ENCODE measurements at regions not wholly inside any gene's neighbourhood (a gene's known extent, or its start where the extent isn't known, plus 50 kb on each side); places are given as distances from the start of the nearest gene placed in this dataset.
"Not testable (repeated sequence)": the region's sequence is repeated elsewhere in the genome, so short reads cannot be mapped to it uniquely, and the experiment has no call there.

- H3K36me3 ChIP-seq = no peaks in the 10 kb centered on the region
- no peak overlapping the region for H3K27ac ChIP-seq
- peaks cover 0 to 3% (median 0%) of the 10 kb centered on the region in 3 donors for H3K4me1 ChIP-seq
- ATAC-seq = no peak
- H3K9me3 ChIP-seq = no peaks in the 10 kb centered on the region
- H3K27me3 ChIP-seq = no peaks in the 10 kb centered on the region
- WGBS, 2 donors (ENCODE audit: low coverage in 1 of 2) = 82 to 86% methylated on average over 4 to 11 of the region's 13 CpGs
- TF ChIP-seq POLR2A (IDR thresholded peaks at IDR 0.05) (no peak), POLR2AphosphoS5 (IDR thresholded peaks at IDR 0.05) (no peak), CTCF (IDR thresholded peaks at IDR 0.05) (no peak), EP300 (IDR thresholded peaks at IDR 0.05) (no peak)
- H3K4me3 ChIP-seq = no peak overlapping the region
Observed at GRCh38 chr15:24269923-24270322, 405.7 kb upstream of the NPAP1 start.

- H3K27ac ChIP-seq, ATAC-seq, H3K36me3 ChIP-seq, H3K9me3 ChIP-seq, H3K4me1 ChIP-seq, H3K4me3 ChIP-seq, H3K27me3 ChIP-seq: not testable (repeated sequence)
- WGBS, 2 donors (ENCODE audit: low coverage in 1 of 2) = 61% methylated on average over 2 of the region's 5 CpGs; no CpG with 5 or more reads in 1 of the 2 donors
Observed at GRCh38 chr15:24271496-24272244, 403.9 kb upstream of the NPAP1 start.

- no peaks in the 10 kb centered on the region for H3K4me1 ChIP-seq
- H3K27me3 ChIP-seq = no peaks in the 10 kb centered on the region
- H3K4me3 ChIP-seq = no peak overlapping the region
- TF ChIP-seq POLR2AphosphoS5 (IDR thresholded peaks at IDR 0.05) (no peak), POLR2A (IDR thresholded peaks at IDR 0.05) (no peak), CTCF (IDR thresholded peaks at IDR 0.05) (no peak), EP300 (IDR thresholded peaks at IDR 0.05) (no peak)
- ATAC-seq = no peak
- no peaks in the 10 kb centered on the region for H3K9me3 ChIP-seq
- H3K36me3 ChIP-seq = no peaks in the 10 kb centered on the region
- WGBS, 2 donors (ENCODE audit: low coverage in 1 of 2) = 42 to 45% methylated on average over 2 of the region's 2 CpGs
- no peak overlapping the region for H3K27ac ChIP-seq
Observed at GRCh38 chr15:24292837-24293236, 382.7 kb upstream of the NPAP1 start.

GRCh38 chr15:24300804-24301368 is 374.7 kb upstream of the NPAP1 start:
- not testable (repeated sequence) for H3K9me3 ChIP-seq, H3K4me1 ChIP-seq, H3K36me3 ChIP-seq, ATAC-seq, H3K27ac ChIP-seq, H3K4me3 ChIP-seq, H3K27me3 ChIP-seq
- 29 to 53% methylated on average over 3 to 8 of the region's 8 CpGs for WGBS, 2 donors (ENCODE audit: low coverage in 1 of 2)

GRCh38 chr15:24301999-24302398 is 373.6 kb upstream of the NPAP1 start:
- not testable (repeated sequence) for H3K27ac ChIP-seq, H3K27me3 ChIP-seq, ATAC-seq, H3K9me3 ChIP-seq, H3K4me1 ChIP-seq, H3K4me3 ChIP-seq, H3K36me3 ChIP-seq
- 75 to 79% methylated on average over 1 of the region's 1 CpG for WGBS, 2 donors (ENCODE audit: low coverage in 1 of 2)

- 47 to 51% methylated on average over 2 of the region's 2 CpGs for WGBS, 2 donors (ENCODE audit: low coverage in 1 of 2)
- not testable (repeated sequence) for H3K36me3 ChIP-seq, ATAC-seq, H3K4me1 ChIP-seq, H3K9me3 ChIP-seq, H3K27ac ChIP-seq, H3K4me3 ChIP-seq, H3K27me3 ChIP-seq
Observed at GRCh38 chr15:24304747-24305146, 370.8 kb upstream of the NPAP1 start.

- H3K4me3 ChIP-seq, H3K36me3 ChIP-seq, ATAC-seq, H3K9me3 ChIP-seq, H3K27ac ChIP-seq, H3K4me1 ChIP-seq, H3K27me3 ChIP-seq: not testable (repeated sequence)
- WGBS, 2 donors (ENCODE audit: low coverage in 1 of 2) = 30 to 60% methylated on average over 1 of the region's 1 CpG
Observed at GRCh38 chr15:24305643-24306042, 369.9 kb upstream of the NPAP1 start.

- H3K27ac ChIP-seq, H3K27me3 ChIP-seq, H3K4me1 ChIP-seq, H3K9me3 ChIP-seq, H3K36me3 ChIP-seq, H3K4me3 ChIP-seq, ATAC-seq: not testable (repeated sequence)
- WGBS, 2 donors (ENCODE audit: low coverage in 1 of 2) = 90% methylated on average over 1 of the region's 1 CpG; no CpG with 5 or more reads in 1 of the 2 donors
Observed at GRCh38 chr15:24309700-24310099, 365.9 kb upstream of the NPAP1 start.

- not testable (repeated sequence) for H3K36me3 ChIP-seq, H3K27ac ChIP-seq, H3K4me3 ChIP-seq, ATAC-seq, H3K9me3 ChIP-seq, H3K27me3 ChIP-seq, H3K4me1 ChIP-seq
- 52% methylated on average over 3 of the region's 3 CpGs; no CpG with 5 or more reads in 1 of the 2 donors for WGBS, 2 donors (ENCODE audit: low coverage in 1 of 2)
Observed at GRCh38 chr15:24311692-24312091, 363.9 kb upstream of the NPAP1 start.

- not testable (repeated sequence) for H3K9me3 ChIP-seq, H3K36me3 ChIP-seq, H3K27ac ChIP-seq, H3K27me3 ChIP-seq, H3K4me3 ChIP-seq, H3K4me1 ChIP-seq, ATAC-seq
- WGBS, 2 donors (ENCODE audit: low coverage in 1 of 2) = 66 to 76% methylated on average over 3 of the region's 3 CpGs
Observed at GRCh38 chr15:24316326-24316725, 359.2 kb upstream of the NPAP1 start.
